Activated T-cell treated with anti-CD3 and anti-CD28 coated beads, Interleukin-2, amount 50 U/mL, for 24 hours (primary cell): ENCODE measurements at regions not wholly inside any gene's neighbourhood (a gene's known extent, or its start where the extent isn't known, plus 50 kb on each side); places are given as distances from the start of the nearest gene placed in this dataset.

Experiments used
- DNase-seq: peaks from one replicate; pipeline ENCODE4 v3.0.0-alpha.2; 2020
- H3K27ac Mint-ChIP-seq: 2 replicates; pipeline ENCODE4 v1.8.0; 2020; ENCODE audit warnings: mild to moderate bottlenecking, mixed read lengths
- H3K27me3 Mint-ChIP-seq: 2 replicates; pipeline ENCODE4 v1.8.0; 2020; ENCODE audit warnings: mixed read lengths
- H3K36me3 Mint-ChIP-seq: 2 replicates; pipeline ENCODE4 v1.8.0; 2020; ENCODE audit warnings: low read depth, mixed read lengths
- H3K4me1 Mint-ChIP-seq: 2 replicates; pipeline ENCODE4 v1.8.0; 2020; ENCODE audit warnings: low read depth, mixed read lengths
- H3K4me3 Mint-ChIP-seq: 2 replicates; pipeline ENCODE4 v1.8.0; 2020; ENCODE audit warnings: mild to moderate bottlenecking, moderate library complexity, mixed read lengths
- H3K9me3 Mint-ChIP-seq: 2 replicates; pipeline ENCODE4 v1.8.0; 2020; ENCODE audit warnings: mixed read lengths

- no peaks in the 10 kb centered on the region for H3K27me3 Mint-ChIP-seq
- H3K4me3 Mint-ChIP-seq, result no peak overlapping the region
- H3K4me1 Mint-ChIP-seq, result peaks cover 3% of the 10 kb centered on the region
- H3K36me3 Mint-ChIP-seq, result no peaks in the 10 kb centered on the region
- H3K9me3 Mint-ChIP-seq, result peaks cover 7% of the 10 kb centered on the region
- DNase-seq, result no peak
- H3K27ac Mint-ChIP-seq, result no peak overlapping the region
Measured at GRCh38 chr12:126493366-126494108, 1428.3 kb downstream of the AACS start.

GRCh38 chr12:126496201-126496600 is 1431.0 kb downstream of the AACS start:
- DNase-seq, result no peak

GRCh38 chr12:126506426-126507182 is 1441.4 kb downstream of the AACS start:
- Mint-ChIP-seq H3K27me3 (no peaks in the 10 kb centered on the region), H3K27ac (no peak overlapping the region), H3K9me3 (peaks cover 20% of the 10 kb centered on the region), H3K4me1 (peaks cover 8% of the 10 kb centered on the region), H3K36me3 (no peaks in the 10 kb centered on the region), H3K4me3 (no peak overlapping the region)
- no peak for DNase-seq

More at GRCh38 chr12:126496201-126496600, 1431.0 kb downstream of the AACS start:
- Mint-ChIP-seq H3K27me3 (no peaks in the 10 kb centered on the region), H3K9me3 (peaks cover 8% of the 10 kb centered on the region), H3K36me3 (no peaks in the 10 kb centered on the region), H3K27ac (no peak overlapping the region), H3K4me3 (no peak overlapping the region), H3K4me1 (peaks cover 3% of the 10 kb centered on the region)

GRCh38 chr12:126507231-126507630 is 1442.0 kb downstream of the AACS start:
- Mint-ChIP-seq H3K36me3 (no peaks in the 10 kb centered on the region), H3K27me3 (no peaks in the 10 kb centered on the region), H3K27ac (no peak overlapping the region), H3K9me3 (peaks cover 20% of the 10 kb centered on the region), H3K4me1 (peaks cover 8% of the 10 kb centered on the region), H3K4me3 (no peak overlapping the region)
- no peak for DNase-seq

- Mint-ChIP-seq H3K36me3 (no peaks in the 10 kb centered on the region), H3K4me1 (peaks cover 8% of the 10 kb centered on the region), H3K27ac (no peak overlapping the region), H3K27me3 (no peaks in the 10 kb centered on the region), H3K4me3 (no peak overlapping the region), H3K9me3 (peaks cover 14% of the 10 kb centered on the region)
- no peak for DNase-seq
Measured at GRCh38 chr12:126509572-126509971, 1444.3 kb downstream of the AACS start.

- no peak for DNase-seq
- Mint-ChIP-seq H3K4me1 (peaks cover 8% of the 10 kb centered on the region), H3K27me3 (no peaks in the 10 kb centered on the region), H3K27ac (no peak overlapping the region), H3K9me3 (peaks cover 12% of the 10 kb centered on the region), H3K4me3 (no peak overlapping the region), H3K36me3 (no peaks in the 10 kb centered on the region)
Measured at GRCh38 chr12:126510630-126511029, 1445.4 kb downstream of the AACS start.

GRCh38 chr12:126512916-126513913 is 1448.0 kb downstream of the AACS start:
- Mint-ChIP-seq H3K27me3 (no peaks in the 10 kb centered on the region), H3K4me3 (no peak overlapping the region), H3K36me3 (no peaks in the 10 kb centered on the region), H3K4me1 (no peaks in the 10 kb centered on the region), H3K27ac (no peak overlapping the region), H3K9me3 (peaks cover 6% of the 10 kb centered on the region)
- DNase-seq, result no peak

GRCh38 chr12:126518596-126519200 is 1453.5 kb downstream of the AACS start:
- Mint-ChIP-seq H3K27ac (no peak overlapping the region), H3K4me1 (no peaks in the 10 kb centered on the region), H3K4me3 (no peak overlapping the region), H3K36me3 (no peaks in the 10 kb centered on the region), H3K27me3 (no peaks in the 10 kb centered on the region), H3K9me3 (peaks cover 3% of the 10 kb centered on the region)
- DNase-seq, result no peak

- DNase-seq, result no peak
- H3K27ac Mint-ChIP-seq, result no peak overlapping the region
- H3K4me3 Mint-ChIP-seq, result no peak overlapping the region
- no peaks in the 10 kb centered on the region for H3K27me3 Mint-ChIP-seq
- H3K9me3 Mint-ChIP-seq, result peaks cover 3% of the 10 kb centered on the region
- H3K36me3 Mint-ChIP-seq, result no peaks in the 10 kb centered on the region
- H3K4me1 Mint-ChIP-seq, result no peaks in the 10 kb centered on the region
Measured at GRCh38 chr12:126519833-126520232, 1454.6 kb downstream of the AACS start.

- H3K9me3 Mint-ChIP-seq, result no peaks in the 10 kb centered on the region
- no peak overlapping the region for H3K27ac Mint-ChIP-seq
- H3K4me1 Mint-ChIP-seq, result no peaks in the 10 kb centered on the region
- no peak for DNase-seq
- H3K36me3 Mint-ChIP-seq, result no peaks in the 10 kb centered on the region
- no peak overlapping the region for H3K4me3 Mint-ChIP-seq
- H3K27me3 Mint-ChIP-seq, result no peaks in the 10 kb centered on the region
Measured at GRCh38 chr12:126523891-126524290, 1458.7 kb downstream of the AACS start.

GRCh38 chr12:126534495-126534894 is 1469.3 kb downstream of the AACS start:
- no peak for DNase-seq
- Mint-ChIP-seq H3K27ac (no peak overlapping the region), H3K36me3 (no peaks in the 10 kb centered on the region), H3K4me3 (no peak overlapping the region), H3K27me3 (peaks cover 5% of the 10 kb centered on the region), H3K4me1 (no peaks in the 10 kb centered on the region), H3K9me3 (peaks cover 6% of the 10 kb centered on the region)

GRCh38 chr12:126534942-126535341 is 1469.7 kb downstream of the AACS start:
- Mint-ChIP-seq H3K27ac (no peak overlapping the region), H3K27me3 (peaks cover 2% of the 10 kb centered on the region), H3K4me1 (no peaks in the 10 kb centered on the region), H3K9me3 (peaks cover 6% of the 10 kb centered on the region), H3K36me3 (no peaks in the 10 kb centered on the region), H3K4me3 (no peak overlapping the region)
- DNase-seq, result no peak

GRCh38 chr12:126535971-126536370 is 1470.7 kb downstream of the AACS start:
- no peak for DNase-seq
- no peaks in the 10 kb centered on the region for H3K27me3 Mint-ChIP-seq
- peaks cover 6% of the 10 kb centered on the region for H3K9me3 Mint-ChIP-seq
- H3K36me3 Mint-ChIP-seq, result no peaks in the 10 kb centered on the region
- no peak overlapping the region for H3K27ac Mint-ChIP-seq
- no peak overlapping the region for H3K4me3 Mint-ChIP-seq
- no peaks in the 10 kb centered on the region for H3K4me1 Mint-ChIP-seq

- H3K27ac Mint-ChIP-seq, result no peak overlapping the region
Measured at GRCh38 chr12:126537961-126538530, 1472.8 kb downstream of the AACS start.

More at GRCh38 chr12:126537961-126538530, 1472.8 kb downstream of the AACS start:
- no peaks in the 10 kb centered on the region for H3K27me3 Mint-ChIP-seq
- H3K9me3 Mint-ChIP-seq, result peaks cover 6% of the 10 kb centered on the region
- no peaks in the 10 kb centered on the region for H3K4me1 Mint-ChIP-seq
- no peak overlapping the region for H3K4me3 Mint-ChIP-seq
- DNase-seq, result no peak
- H3K36me3 Mint-ChIP-seq, result no peaks in the 10 kb centered on the region
